HG03469 (cell line): ENCODE measurements at regions not wholly inside any gene's neighbourhood (a gene's known extent, or its start where the extent isn't known, plus 50 kb on each side); places are given as distances from the start of the nearest gene placed in this dataset.
"Not testable (repeated sequence)": the region's sequence is repeated elsewhere in the genome, so short reads cannot be mapped to it uniquely, and the experiment has no call there.

Source experiments
- ATAC-seq: cut with Tn5 transposase; IDR thresholded peaks from one replicate; pipeline ENCODE4 v1.9.1; 2021; ENCODE audit warnings: mild to moderate bottlenecking, moderate library complexity, moderate number of reproducible peaks; ENCODE audit not compliant: unreplicated experiment

DNA sequence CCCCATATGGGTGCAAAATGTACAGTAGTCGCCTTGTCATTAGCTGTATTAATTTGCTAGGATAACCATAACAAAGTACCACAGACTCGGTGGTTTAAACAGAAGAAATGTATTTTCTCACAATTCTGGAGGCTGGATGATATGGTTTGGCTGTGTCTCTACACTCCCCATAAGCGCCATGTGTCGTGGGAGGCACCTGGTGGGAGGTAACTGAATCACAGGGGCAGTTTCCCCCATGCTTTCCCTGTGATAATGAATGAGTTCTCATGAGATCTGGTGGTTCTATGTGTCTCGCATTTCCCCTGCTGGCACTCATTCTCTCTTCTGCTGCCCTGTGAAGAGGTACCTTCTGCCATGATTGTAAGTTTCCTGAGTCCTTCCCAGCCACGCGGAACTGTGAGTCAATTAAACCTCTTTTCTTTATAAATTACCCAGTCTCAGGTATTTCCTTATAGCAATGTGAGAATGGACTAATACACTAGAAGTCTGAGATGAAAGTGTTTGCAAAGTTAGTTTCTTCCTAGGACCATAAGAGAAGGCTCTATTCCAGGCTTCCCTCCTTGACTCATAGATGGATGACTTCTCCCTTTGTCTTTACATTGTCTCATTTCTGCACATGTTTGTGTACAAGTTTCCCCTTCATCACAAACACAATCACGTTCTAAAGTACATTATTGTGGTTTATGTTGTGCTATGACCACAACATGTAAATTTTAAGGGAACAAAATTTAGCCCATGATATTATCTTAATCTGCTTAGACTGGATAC is 1442.6 kb downstream of the SUCLG1 start:
- ATAC-seq = no peak

DNA sequence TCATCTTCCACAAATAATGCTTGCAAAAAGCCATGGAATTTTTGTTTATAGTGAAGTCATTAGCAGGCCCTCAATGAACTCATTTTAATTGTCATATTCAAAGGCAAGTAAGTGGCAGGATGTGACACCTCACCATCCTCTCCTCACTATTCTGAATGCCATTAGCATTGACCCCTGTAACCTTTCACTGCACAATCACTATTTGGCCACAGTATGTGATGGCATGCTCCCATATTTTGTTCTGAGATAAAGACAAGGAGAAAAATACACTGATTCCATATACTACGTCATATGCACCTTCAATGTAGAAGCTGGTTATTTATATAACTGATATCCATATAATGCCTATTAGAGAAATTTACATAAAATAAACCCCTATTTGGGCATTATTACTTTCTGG is 1443.2 kb downstream of the SUCLG1 start:
- ATAC-seq = no peak

DNA sequence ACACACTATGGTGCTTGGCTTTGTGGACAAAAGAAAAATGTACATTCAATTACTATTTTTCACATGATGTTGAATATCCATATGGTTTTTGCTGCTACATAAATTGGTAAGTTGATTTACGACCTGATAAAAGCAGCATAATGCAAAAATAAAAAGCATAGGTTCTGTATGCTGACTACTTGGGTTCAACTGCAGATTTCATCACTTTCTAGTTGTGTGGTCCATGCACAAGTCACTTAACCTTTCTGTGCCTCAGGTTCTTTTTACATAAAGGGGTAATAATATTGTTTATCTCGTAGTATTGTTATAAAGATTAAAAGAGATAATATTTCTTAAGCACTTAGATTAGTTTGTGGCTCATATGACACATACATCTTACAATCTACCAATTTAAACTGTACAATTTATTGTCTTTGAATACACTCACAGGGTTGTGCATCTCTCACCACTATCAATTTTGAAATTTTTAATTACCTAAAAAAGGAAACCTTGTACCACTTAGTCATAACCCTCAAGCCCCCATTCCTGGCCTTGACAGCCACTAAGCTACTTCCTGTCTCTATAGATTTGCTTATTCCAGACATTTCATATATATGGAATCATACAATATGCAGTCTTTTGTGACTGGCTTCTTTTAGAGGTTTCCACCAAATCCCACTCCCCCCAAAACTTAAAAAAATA is 1443.9 kb downstream of the SUCLG1 start:
- no peak for ATAC-seq

DNA sequence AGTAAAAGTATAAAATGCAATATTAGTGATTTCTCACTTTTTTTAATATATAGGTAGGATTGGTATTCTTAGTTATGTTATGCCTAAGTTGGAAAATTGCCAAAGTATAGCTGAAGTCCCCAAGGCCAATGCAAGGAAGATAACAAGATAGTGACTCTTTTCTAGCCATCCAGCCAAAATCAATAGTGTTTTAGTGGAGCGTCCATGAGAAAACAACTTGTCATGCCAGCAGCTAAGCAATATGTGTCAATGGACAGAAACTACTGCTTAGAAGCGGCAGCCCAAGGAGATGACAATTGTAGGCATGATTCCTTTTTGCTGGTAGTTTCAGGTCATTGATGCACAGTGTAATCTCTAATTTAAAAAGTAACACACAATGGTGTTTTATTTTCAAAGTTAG is 1444.6 kb downstream of the SUCLG1 start:
- no peak for ATAC-seq

DNA sequence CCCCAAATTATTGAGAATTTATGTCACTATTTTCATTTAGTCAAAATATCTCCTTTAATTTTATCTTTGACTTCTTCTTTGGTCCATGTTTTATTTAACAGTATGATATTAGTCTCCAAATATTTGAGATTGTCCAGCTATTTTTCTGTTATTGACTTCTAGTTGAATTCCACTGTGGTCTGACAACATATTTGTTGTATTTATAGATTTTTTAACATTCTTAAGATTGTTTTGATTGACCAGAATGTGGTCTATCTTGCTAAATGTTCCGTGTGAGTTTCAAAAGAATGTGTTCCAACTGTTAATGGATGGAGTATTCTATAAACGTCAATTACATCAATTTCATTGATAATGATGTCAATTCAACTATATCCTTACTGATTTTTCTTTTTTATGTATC is 1452.1 kb downstream of the SUCLG1 start:
- ATAC-seq = no peak

DNA sequence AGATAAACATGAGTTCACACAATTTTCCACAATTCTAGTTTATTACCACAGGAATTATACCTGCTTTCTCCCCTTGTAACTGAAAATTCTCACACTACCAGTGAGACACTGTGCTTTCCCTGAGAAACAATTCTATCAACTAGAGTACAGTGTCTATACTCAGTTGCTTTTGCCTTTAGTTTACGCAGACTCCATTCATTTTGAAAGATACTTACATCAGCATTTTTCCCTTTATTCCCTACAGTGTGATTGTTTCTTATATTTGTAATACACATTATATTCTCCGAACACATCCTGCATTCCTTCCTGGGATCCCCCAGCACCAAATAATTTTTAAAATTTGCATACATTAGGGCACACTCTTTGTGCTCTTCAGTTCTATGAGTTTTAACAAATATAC is 1455.5 kb downstream of the SUCLG1 start:
- ATAC-seq = no peak

DNA sequence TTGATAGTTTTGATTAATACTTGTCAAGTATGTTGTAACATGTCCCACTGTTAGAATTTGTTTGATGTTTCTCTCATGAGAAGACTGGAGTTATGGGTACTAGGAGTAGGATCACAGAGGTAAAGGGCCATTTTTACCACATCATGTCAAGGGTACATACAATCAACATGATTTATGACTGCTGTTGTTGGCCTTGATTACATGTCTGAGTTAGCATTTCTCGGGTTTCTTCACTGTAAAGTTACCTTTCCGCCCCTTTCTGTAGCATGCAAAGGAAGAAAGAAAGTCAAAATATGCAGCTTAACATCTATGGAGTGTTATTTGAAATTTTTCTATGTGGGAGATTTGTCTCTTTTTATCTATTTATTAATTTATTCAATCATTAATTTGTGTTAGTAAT is 1456.4 kb downstream of the SUCLG1 start:
- ATAC-seq = no peak

DNA sequence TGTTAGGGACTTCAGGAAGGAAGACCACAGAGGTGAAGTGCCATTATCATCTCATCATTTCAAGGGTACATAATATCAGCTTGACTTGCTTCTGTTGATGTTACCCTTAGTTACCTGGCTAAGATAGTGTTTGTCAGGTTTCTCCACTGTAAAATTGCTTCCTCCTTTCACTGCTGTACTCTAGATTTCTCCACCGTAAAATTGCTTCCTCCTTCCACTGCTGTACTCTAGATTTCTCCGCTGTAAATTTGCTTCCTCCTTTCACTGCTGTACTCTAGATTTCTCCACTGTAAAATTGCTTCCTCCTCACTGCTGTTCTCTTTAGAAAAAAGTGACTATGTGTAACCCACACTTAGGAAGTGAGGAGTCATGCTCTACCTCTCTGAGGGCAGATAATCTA is 1460.3 kb downstream of the SUCLG1 start:
- no peak for ATAC-seq

DNA sequence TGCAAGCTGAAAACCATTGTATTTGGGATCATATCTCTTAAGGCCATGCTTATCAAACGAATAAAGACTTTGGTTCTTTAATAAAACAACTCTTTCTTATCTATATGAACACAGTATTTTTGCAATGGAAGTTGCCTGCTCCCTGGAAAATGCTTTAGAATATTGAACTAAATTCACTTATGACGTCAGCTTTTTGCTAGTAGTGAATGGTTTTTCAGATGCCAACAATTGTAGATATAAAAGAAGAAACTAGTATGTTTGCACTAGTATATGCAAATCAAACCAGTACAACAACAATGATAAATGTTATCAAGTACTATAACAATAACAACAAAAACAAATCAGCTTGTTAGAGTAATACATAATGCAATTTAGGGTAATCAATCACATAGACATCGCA is 1462.9 kb downstream of the SUCLG1 start:
- no peak for ATAC-seq

DNA sequence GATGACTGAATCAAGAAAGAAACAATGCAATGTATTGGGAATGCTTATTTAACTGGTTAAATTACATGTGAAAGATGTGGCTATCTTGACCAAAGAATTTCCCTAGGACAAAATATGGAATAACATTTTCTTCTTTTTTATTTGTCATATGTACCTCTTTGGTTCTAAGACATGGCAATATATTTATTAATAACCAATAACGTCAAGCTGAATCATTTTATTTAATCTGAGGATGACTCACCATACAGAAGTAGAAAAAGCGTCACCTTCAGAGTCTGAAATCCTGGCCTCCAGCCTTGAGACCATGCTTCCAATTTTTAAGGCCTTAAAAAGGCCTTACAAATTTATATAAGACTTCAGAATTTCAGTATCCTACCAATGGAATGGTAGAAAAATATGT is 1464.9 kb downstream of the SUCLG1 start:
- no peak for ATAC-seq

DNA sequence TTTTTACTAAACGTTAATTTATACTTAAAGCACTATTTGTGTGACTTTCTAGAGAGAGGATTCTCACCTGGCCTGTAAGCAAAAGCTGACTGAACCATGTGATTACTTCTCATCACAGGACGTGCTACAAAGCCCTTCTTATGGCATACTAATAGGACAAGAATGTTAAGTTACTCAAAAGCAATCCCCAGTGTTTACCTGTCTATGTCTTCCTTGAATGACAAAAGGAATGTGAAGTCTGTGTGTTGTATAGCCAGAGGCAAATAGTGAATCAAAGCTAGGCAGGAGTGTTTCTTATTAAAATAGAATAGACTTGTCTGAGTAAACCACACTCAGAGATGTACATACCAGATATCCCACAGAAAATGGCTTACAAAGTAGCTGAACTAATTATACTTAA is 1465.5 kb downstream of the SUCLG1 start:
- ATAC-seq = no peak

DNA sequence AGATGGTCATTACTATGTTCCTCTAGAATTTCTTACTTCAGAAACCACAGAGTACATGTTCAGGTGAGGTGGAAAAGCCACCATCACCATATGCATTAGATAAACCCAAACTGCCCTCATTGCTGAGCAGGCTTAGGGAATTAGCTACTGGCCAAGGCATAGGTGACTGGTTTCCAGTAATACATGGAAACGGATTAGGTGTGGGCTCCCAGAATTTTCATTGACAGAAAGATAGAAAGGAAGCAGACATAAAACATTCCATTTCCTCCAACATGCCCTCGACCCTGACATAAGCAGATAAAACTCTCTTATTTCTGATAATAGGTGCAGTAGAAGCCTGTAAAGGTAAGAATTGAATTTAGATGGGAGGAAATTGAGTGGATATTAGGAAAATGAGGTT is 1466.1 kb downstream of the SUCLG1 start:
- no peak for ATAC-seq

DNA sequence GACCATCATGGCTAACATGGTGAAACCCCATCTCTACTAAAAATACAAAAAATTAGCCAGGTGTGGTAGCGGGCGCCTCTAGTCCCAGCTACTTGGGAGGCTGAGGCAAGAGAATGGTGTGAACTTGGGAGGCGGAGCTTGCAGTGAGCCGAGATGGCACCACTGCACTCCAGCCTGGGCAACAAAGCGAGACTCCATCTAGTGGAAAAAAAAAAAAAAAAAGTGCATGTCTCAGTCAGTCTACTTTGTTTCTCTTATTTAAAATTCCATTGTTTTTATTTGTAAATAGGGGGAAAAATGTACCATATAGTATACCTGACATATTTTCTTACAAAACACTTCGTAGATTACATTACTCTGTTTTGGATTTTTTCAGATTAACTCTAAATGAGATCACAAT is 1471.4 kb downstream of the SUCLG1 start:
- ATAC-seq = not testable (repeated sequence)

DNA sequence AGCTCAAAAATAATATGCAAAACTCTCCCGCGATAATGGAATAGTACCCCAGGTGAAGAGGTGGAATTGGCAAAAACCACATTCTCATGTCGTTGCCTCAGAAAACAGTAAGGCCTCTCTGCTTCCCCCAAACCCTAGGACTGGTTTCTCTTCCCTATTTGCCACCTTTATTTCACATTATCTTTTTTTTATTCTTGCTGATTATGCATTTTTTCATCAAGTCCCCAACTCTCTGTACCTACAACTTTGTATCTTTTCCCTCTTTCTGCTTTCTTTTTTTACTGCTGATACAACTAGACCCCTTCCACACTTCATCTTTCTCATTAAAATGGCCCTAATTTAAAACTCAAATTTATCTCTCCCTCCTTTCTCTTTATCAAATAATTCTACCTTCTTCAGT is 1472.2 kb downstream of the SUCLG1 start:
- no peak for ATAC-seq

DNA sequence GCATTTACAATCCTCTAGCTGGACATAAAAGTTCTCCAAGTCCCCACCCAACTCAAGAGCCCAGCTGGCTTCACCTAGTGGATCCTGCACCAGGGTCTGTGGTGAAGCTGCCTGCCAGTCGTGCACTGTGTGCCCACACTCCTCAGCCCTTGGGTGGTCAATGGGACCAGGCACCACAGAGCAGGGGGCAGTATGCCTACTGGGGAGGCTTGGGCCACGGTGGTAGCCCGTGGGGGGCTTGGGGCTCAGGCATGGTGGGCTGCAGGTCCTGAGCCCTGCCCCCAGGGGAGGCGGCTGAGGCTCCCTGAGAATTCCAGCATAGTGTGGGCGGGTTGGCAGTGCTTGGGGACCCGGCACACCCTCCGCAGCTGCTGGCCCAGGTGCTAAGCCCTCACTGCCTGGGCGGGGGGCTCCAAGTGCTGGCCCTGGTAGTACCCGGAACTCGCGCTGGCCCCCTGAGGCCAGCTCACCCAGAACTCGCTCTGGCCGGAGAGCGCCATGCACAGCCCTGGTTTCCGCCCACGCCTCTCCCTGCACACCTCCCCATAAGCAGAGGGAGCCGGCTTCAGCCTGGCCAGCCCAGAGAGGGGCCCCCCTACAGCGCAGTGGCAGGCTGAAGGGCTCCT is 1473.4 kb downstream of the SUCLG1 start:
- no peak for ATAC-seq

DNA sequence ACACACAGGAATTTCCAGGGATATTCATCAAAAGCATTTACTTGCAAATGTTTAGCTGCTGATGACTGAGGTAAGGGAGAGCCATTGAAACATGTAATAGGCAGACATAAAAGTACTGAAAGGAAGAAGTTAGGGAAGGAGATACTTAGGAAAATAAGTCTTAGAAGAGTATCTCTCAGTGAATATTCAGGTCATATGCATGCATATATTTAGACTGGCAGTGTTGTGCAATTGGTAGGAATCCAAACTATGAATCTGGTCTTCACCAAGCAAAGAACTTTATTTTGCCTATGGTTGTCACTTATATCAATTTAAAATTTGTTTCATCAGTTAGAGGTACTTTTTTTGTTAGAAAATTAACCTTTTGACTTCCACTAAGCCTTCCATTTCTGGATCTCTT is 1490.7 kb downstream of the SUCLG1 start:
- no peak for ATAC-seq

DNA sequence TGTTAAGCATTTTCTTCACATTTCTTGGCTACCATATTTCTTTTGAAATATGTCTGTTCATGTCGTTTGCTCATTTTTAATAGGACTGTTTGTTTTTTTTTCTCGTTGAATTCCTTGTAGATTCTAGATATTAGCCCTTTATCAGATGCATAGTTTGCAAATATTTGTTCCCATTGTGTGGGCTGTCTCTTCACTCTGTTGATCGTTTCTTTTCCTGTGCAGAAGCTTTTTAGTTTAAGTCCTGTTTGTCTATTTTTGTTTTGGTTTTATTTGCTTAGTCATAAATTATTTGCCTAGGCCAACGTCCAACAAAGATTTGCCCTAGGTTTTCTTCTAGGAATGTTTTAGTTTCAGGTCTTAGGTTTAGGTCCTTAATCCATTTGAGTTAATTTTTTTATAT is 1494.7 kb downstream of the SUCLG1 start:
- no peak for ATAC-seq

DNA sequence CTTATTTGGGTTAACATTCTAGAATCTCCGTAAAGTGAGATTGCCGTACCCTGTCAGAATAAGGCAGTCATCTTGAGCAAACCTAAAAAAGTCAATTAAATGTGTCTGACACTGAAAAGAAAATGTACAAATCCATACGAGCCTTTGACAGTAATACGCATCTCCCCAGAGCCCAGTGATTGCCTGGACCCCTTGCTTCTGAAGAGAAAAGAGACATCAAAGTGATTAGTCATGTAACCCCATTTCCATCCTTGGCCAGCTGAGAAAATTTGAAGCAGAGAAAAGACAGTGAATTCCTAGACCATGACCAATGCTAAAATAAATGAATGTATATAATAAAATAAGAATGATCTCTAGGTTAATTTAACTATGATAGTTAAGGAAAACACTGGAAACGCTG is 1499.4 kb downstream of the SUCLG1 start:
- ATAC-seq = no peak

DNA sequence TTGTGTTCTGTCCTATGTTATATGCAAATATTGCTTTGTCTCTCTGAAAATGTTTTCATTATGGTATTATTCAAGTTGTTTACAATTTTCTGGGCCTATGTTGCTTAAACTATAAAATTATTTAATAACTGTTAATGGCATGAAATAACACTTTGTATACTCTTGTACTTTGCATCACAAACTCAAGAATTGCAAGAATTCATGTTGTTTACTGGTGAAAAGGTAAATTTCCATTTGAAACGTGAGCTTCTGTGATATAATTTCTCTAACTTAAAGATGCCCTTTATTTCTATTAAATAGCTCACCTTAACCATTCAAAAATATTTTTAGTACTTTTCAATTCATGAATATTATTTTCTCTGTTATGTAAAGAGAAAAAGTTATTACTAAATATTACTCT is 1504.2 kb downstream of the SUCLG1 start:
- no peak for ATAC-seq

DNA sequence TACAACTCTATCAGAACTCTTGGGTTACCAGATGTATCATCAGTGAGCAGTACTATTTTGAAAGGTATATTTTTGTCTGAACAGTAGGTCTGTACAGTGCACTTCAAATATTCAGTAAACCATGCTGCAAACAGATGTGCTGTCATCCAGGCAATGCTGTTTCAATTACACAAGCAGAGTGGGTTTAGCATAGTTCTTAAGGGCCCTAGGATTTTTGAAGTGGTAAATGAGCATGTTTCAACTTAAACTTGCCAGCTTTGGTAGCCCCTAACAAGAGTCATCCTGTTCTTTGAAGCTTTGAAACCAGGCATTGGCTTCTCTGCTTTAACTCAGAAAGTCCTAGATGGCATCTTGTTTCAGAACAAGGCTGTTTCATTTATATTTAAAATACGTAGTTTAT is 1519.9 kb downstream of the SUCLG1 start:
- no peak for ATAC-seq

DNA sequence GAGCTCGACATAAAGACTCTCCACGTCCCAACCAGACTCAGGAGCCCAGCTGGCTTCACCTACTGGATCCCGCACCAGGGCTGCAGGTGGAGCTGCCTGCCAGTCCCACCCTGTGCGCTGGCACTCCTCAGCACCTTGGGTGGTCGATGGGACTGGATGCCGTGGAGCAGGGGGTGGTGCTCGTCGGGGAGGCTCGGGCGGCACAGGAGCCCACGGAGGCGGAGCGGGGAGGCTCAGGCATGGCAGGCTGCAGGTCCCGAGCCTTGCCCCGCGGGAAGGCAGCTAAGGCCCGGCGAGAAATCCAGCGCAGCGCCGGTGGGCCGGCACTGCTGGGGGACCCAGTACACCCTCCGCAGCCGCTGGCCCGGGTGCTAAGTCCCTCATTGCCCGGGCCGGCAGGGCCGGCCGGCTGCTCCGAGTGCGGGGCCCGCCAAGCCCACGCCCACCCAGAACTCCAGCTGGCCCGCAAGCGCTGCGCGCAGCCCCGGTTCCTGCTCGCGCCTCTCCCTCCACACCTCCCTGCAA is 1520.7 kb downstream of the SUCLG1 start:
- not testable (repeated sequence) for ATAC-seq

DNA sequence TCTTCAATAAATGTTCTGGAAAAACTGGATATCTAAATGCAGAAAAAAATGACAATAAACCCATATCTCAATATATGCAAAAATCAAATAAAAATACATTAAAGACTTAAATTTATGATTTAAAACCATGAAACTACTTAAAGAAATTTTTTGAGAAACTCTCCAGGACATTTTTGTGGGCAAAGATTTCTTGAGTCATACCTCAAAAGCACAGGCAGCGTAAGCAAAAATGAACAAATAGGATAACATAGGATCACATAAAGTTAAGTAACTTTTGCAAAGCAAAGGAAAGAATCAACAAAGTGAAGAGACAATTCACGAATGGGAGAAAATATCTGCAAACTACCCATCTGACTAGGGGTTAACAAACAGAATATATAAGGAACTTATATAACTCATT is 1545.5 kb downstream of the SUCLG1 start:
- no peak for ATAC-seq
